HG03432 (cell line): ENCODE measurements at regions not wholly inside any gene's neighbourhood (a gene's known extent, or its start where the extent isn't known, plus 50 kb on each side); places are given as distances from the start of the nearest gene placed in this dataset.

ENCODE experiments used
- ATAC-seq: cut with Tn5 transposase; IDR thresholded peaks from one replicate; pipeline ENCODE4 v1.9.1; 2021; ENCODE audit warnings: mild to moderate bottlenecking, moderate library complexity; ENCODE audit not compliant: unreplicated experiment

GRCh38 chr5:124477577-124477976 is 268.9 kb downstream of the ZNF608 start:
- no peak for ATAC-seq

- ATAC-seq = no peak
These were observed 269.4 kb downstream of the ZNF608 start for GRCh38 chr5:124477062-124477461.

GRCh38 chr5:124474528-124475215 is 271.8 kb downstream of the ZNF608 start:
- no peak for ATAC-seq

GRCh38 chr5:124468671-124469411 is 277.6 kb downstream of the ZNF608 start:
- no peak for ATAC-seq

- ATAC-seq = no peak
These were observed 278.7 kb downstream of the ZNF608 start for GRCh38 chr5:124467745-124468144.

GRCh38 chr5:124466011-124466410 is 280.4 kb downstream of the ZNF608 start:
- ATAC-seq = no peak

GRCh38 chr5:124463851-124464250 is 282.6 kb downstream of the ZNF608 start:
- ATAC-seq = no peak

- no peak for ATAC-seq
These were observed 283.7 kb downstream of the ZNF608 start for GRCh38 chr5:124462751-124463150.

GRCh38 chr5:124461941-124462340 is 284.5 kb downstream of the ZNF608 start:
- no peak for ATAC-seq

- no peak for ATAC-seq
These were observed 285.3 kb downstream of the ZNF608 start for GRCh38 chr5:124461157-124461556.

- no peak for ATAC-seq
These were observed 285.8 kb downstream of the ZNF608 start for GRCh38 chr5:124460642-124461041.

GRCh38 chr5:124459984-124460383 is 286.5 kb downstream of the ZNF608 start:
- no peak for ATAC-seq

GRCh38 chr5:124457901-124458300 is 288.5 kb downstream of the ZNF608 start:
- no peak for ATAC-seq

GRCh38 chr5:124457101-124457500 is 289.3 kb downstream of the ZNF608 start:
- no peak for ATAC-seq

GRCh38 chr5:124456249-124456648 is 290.2 kb downstream of the ZNF608 start:
- ATAC-seq = no peak

GRCh38 chr5:124454081-124454480 is 292.4 kb downstream of the ZNF608 start:
- peak; percentile 3 for ATAC-seq

GRCh38 chr5:124453221-124454051 is 293.0 kb downstream of the ZNF608 start:
- peak; percentile 97 for ATAC-seq

- ATAC-seq = no peak
These were observed 294.0 kb downstream of the ZNF608 start for GRCh38 chr5:124452412-124452811.

- ATAC-seq = no peak
These were observed 294.6 kb downstream of the ZNF608 start for GRCh38 chr5:124451721-124452383.

GRCh38 chr5:124446120-124446519 is 300.3 kb downstream of the ZNF608 start:
- no peak for ATAC-seq

GRCh38 chr5:124445070-124445619 is 301.3 kb downstream of the ZNF608 start:
- ATAC-seq = no peak
